ENCODE measurements at regions not wholly inside any gene's neighbourhood (a gene's known extent, or its start where the extent isn't known, plus 50 kb on each side); places are given as distances from the start of the nearest gene placed in this dataset.

- DNase-seq (ENCODE audit: extremely low spot score, unreplicated experiment): no peak
- Mint-ChIP-seq H3K4me3 (ENCODE audit: unreplicated experiment) (no peak overlapping the region), H3K9me3 (ENCODE audit: unreplicated experiment) (no peaks in the 10 kb centered on the region), H3K36me3 (ENCODE audit: unreplicated experiment) (peaks cover 3% of the 10 kb centered on the region), H3K27ac (ENCODE audit: unreplicated experiment) (no peak overlapping the region), H3K4me1 (ENCODE audit: unreplicated experiment) (peaks cover 15% of the 10 kb centered on the region), H3K27me3 (ENCODE audit: unreplicated experiment) (peaks cover 76% of the 10 kb centered on the region)
- TF ChIP-seq CTCF (IDR thresholded peaks at IDR 0.05): no peak
These were observed 88.8 kb downstream of the HES1 start for GRCh38 chr3:194224471-194225417.

- H3K27ac Mint-ChIP-seq (ENCODE audit: unreplicated experiment): no peak overlapping the region
These were observed 89.5 kb downstream of the HES1 start for GRCh38 chr3:194225418-194225812.

GRCh38 chr3:194225988-194226663 is 90.2 kb downstream of the HES1 start:
- H3K36me3 Mint-ChIP-seq (ENCODE audit: unreplicated experiment): peaks cover 3% of the 10 kb centered on the region
- H3K4me3 Mint-ChIP-seq (ENCODE audit: unreplicated experiment): no peak overlapping the region
- peaks cover 65% of the 10 kb centered on the region for H3K27me3 Mint-ChIP-seq (ENCODE audit: unreplicated experiment)
- no peak for TF ChIP-seq CTCF (IDR thresholded peaks at IDR 0.05)
- H3K4me1 Mint-ChIP-seq (ENCODE audit: unreplicated experiment): peaks cover 16% of the 10 kb centered on the region
- no peak for DNase-seq (ENCODE audit: extremely low spot score, unreplicated experiment)
- H3K27ac Mint-ChIP-seq (ENCODE audit: unreplicated experiment): no peak overlapping the region
- no peaks in the 10 kb centered on the region for H3K9me3 Mint-ChIP-seq (ENCODE audit: unreplicated experiment)

More at GRCh38 chr3:194225418-194225812, 89.5 kb downstream of the HES1 start:
- TF ChIP-seq CTCF (IDR thresholded peaks at IDR 0.05): no peak
- no peak for DNase-seq (ENCODE audit: extremely low spot score, unreplicated experiment)
- H3K27me3 Mint-ChIP-seq (ENCODE audit: unreplicated experiment): peaks cover 70% of the 10 kb centered on the region
- H3K4me3 Mint-ChIP-seq (ENCODE audit: unreplicated experiment): no peak overlapping the region
- H3K36me3 Mint-ChIP-seq (ENCODE audit: unreplicated experiment): peaks cover 3% of the 10 kb centered on the region
- peaks cover 16% of the 10 kb centered on the region for H3K4me1 Mint-ChIP-seq (ENCODE audit: unreplicated experiment)
- H3K9me3 Mint-ChIP-seq (ENCODE audit: unreplicated experiment): no peaks in the 10 kb centered on the region

- Mint-ChIP-seq H3K27me3 (ENCODE audit: unreplicated experiment) (peaks cover 35% of the 10 kb centered on the region), H3K4me3 (ENCODE audit: unreplicated experiment) (no peak overlapping the region), H3K27ac (ENCODE audit: unreplicated experiment) (no peak overlapping the region), H3K4me1 (ENCODE audit: unreplicated experiment) (peaks cover 12% of the 10 kb centered on the region), H3K9me3 (ENCODE audit: unreplicated experiment) (peaks cover 4% of the 10 kb centered on the region), H3K36me3 (ENCODE audit: unreplicated experiment) (peaks cover 4% of the 10 kb centered on the region)
- DNase-seq (ENCODE audit: extremely low spot score, unreplicated experiment): no peak
- TF ChIP-seq CTCF (IDR thresholded peaks at IDR 0.05): no peak
These were observed 96.2 kb downstream of the HES1 start for GRCh38 chr3:194231929-194232832.

Data from osteocyte (in vitro differentiated cells).